SK-N-SH (cell line): ENCODE measurements at regions not wholly inside any gene's neighbourhood (a gene's known extent, or its start where the extent isn't known, plus 50 kb on each side); places are given as distances from the start of the nearest gene placed in this dataset.

Source experiments
- CTCF ChIA-PET: fragments of 300-600, 350-600 bp; formaldehyde crosslinking; extraction: SDS; loops from one replicate; lab custom pipeline; 2021; lab: Yijun Ruan, JAX
- POLR2A ChIA-PET: fragments of 350-600 bp; sonication (Branson Sonifier 250); formaldehyde crosslinking; extraction: SDS; loops from one replicate; lab custom pipeline; 2020; ENCODE audit warnings: antibody characterized with exemption, inconsistent platforms; lab: Yijun Ruan, JAX
- DNase-seq: peaks from one replicate; pipeline ENCODE4 v3.0.0; 2012
- H2AFZ ChIP-seq: fragments of 200-600 bp; sonication (generic); 2 replicates; pipeline ENCODE4 v1.8.1; 2016; ENCODE audit warnings: antibody characterized with exemption, mild to moderate bottlenecking, low read depth
- H3F3A ChIP-seq: fragments of 200-600 bp; sonication (generic); replicated peaks from 2 replicates; pipeline ENCODE3; 2016; ENCODE audit warnings: antibody characterized with exemption, mild to moderate bottlenecking; ENCODE audit not compliant: insufficient read depth
- H3K27ac ChIP-seq, 2 experiments: fragments of 200-500 bp in 1 of 2; fragments of 200-600 bp in 1 of 2; sonication (Bioruptor generic) in 1 of 2; sonication (generic), shearing (Covaris generic) in 1 of 2; 2 replicates each; pipeline versions ENCODE4 v1.5.1 to v1.6.1; 2014 to 2016; ENCODE audit warnings: low read depth in 2 of 2, inconsistent platforms in 1 of 2, low read length in 1 of 2, mild to moderate bottlenecking in 1 of 2, mixed read lengths in 1 of 2
- H3K27me3 ChIP-seq: fragments of 200-600 bp; sonication (generic), shearing (Covaris generic); 2 replicates; pipeline ENCODE4 v1.6.1; 2016; ENCODE audit warnings: mixed run types; ENCODE audit not compliant: insufficient read depth
- H3K36me3 ChIP-seq, 2 experiments: fragments of 200-500 bp in 1 of 2; fragments of 200-600 bp in 1 of 2; sonication (Bioruptor generic) in 1 of 2; sonication (generic) in 1 of 2; replicated peaks in 1 of 2; 2 replicates each; pipeline versions ENCODE3 to v1.5.1; 2014 to 2016; ENCODE audit warnings: low read length in 1 of 2, mild to moderate bottlenecking in 1 of 2; ENCODE audit not compliant: insufficient read depth in 2 of 2, control insufficient read depth in 1 of 2
- H3K4me1 ChIP-seq, 2 experiments: fragments of 200-500 bp in 1 of 2; fragments of 200-600 bp in 1 of 2; sonication (Bioruptor generic) in 1 of 2; sonication (generic), shearing (Covaris generic) in 1 of 2; 2 replicates each; pipeline versions ENCODE4 v1.5.1 to v1.6.1; 2014 to 2016; ENCODE audit warnings: low read depth in 1 of 2, low read length in 1 of 2, mixed run types in 1 of 2; ENCODE audit not compliant: insufficient read depth in 2 of 2, control insufficient read depth in 1 of 2
- H3K4me2 ChIP-seq: fragments of 200-600 bp; sonication (generic), shearing (Covaris generic); 2 replicates; pipeline ENCODE4 v1.6.1; 2017; ENCODE audit warnings: mixed run types
- H3K4me3 ChIP-seq, 2 experiments: fragments of 200-500 bp in 1 of 2; fragments of 200-600 bp in 1 of 2; sonication (Bioruptor generic) in 1 of 2; sonication (generic), shearing (Covaris generic) in 1 of 2; 2 replicates each; pipeline versions ENCODE4 v1.5.1 to v1.8.1; 2014 to 2016; ENCODE audit warnings: low read depth in 2 of 2, inconsistent platforms in 1 of 2, low read length in 1 of 2, mild to moderate bottlenecking in 1 of 2, mixed read lengths in 1 of 2, moderate library complexity in 1 of 2
- H3K79me2 ChIP-seq: fragments of 200-600 bp; sonication (generic); 2 replicates; pipeline ENCODE4 v1.8.1; 2017; ENCODE audit warnings: mild to moderate bottlenecking; ENCODE audit not compliant: insufficient read depth
- H3K9ac ChIP-seq: fragments of 200-600 bp; sonication (generic); 2 replicates; pipeline ENCODE4 v1.6.1; 2017; ENCODE audit warnings: mixed run types
- H3K9me2 ChIP-seq: fragments of 200-600 bp; sonication (generic); 2 replicates; pipeline ENCODE4 v1.6.1; 2017; ENCODE audit warnings: mixed run types
- H3K9me3 ChIP-seq: fragments of 200-600 bp; sonication (generic); 2 replicates; pipeline ENCODE4 v1.6.1; 2017; ENCODE audit warnings: mixed run types, mild to moderate bottlenecking, moderate library complexity
- H4K20me1 ChIP-seq: fragments of 200-600 bp; sonication (generic); 2 replicates; pipeline ENCODE4 v1.6.1; 2017; ENCODE audit warnings: mild to moderate bottlenecking, mixed run types; ENCODE audit not compliant: insufficient read depth
- ELF1 ChIP-seq: IDR thresholded peaks from 2 replicates; pipeline ENCODE4 v1.4.0; 2012
- EP300 ChIP-seq, 2 experiments: IDR thresholded peaks; 2 replicates each; pipeline versions ENCODE4 v1.4.0 to v1.6.1; 2012; ENCODE audit warnings: borderline replicate concordance in 1 of 2, low read depth in 1 of 2, low read length in 1 of 2
- MEF2A ChIP-seq: IDR thresholded peaks from 2 replicates; pipeline ENCODE4 v1.4.0; 2012; ENCODE audit warnings: low read depth, borderline replicate concordance
- POLR2AphosphoS5 ChIP-seq: IDR thresholded peaks from 2 replicates; pipeline ENCODE4 v1.6.1; 2012; ENCODE audit warnings: low read depth, low read length
- RFX5 ChIP-seq: IDR thresholded peaks from 2 replicates; pipeline ENCODE4 v1.6.1; 2012; ENCODE audit warnings: mild to moderate bottlenecking, improper control_type of control experiment, low read length
- RXRA ChIP-seq: IDR thresholded peaks from 2 replicates; pipeline ENCODE4 v1.4.0; 2012; ENCODE audit warnings: low read depth, mild to moderate bottlenecking, borderline replicate concordance
- SIN3A ChIP-seq: IDR thresholded peaks from 2 replicates; pipeline ENCODE4 v1.6.1; 2012; ENCODE audit warnings: low read depth, mild to moderate bottlenecking, low read length, moderate library complexity, borderline replicate concordance
- WGBS: methylation state at CpG from one replicate; pipeline ENCODE4 v1.1.6; 2017; ENCODE audit warnings: low lambda C conversion rate; 5-methylcytosine and 5-hydroxymethylcytosine counted together
- TF ChIP-seq, protein P1 (sequence below): IDR thresholded peaks from 2 replicates; pipeline ENCODE4 v1.4.0; 2012; ENCODE audit warnings: low read depth, borderline replicate concordance
- TF ChIP-seq, protein P2 (sequence below): fragments of 150-350 bp; IDR thresholded peaks from 2 replicates; pipeline ENCODE4 v1.6.1; 2017; ENCODE audit warnings: antibody characterized with exemption, low read length, low read depth, borderline replicate concordance

DNA sequence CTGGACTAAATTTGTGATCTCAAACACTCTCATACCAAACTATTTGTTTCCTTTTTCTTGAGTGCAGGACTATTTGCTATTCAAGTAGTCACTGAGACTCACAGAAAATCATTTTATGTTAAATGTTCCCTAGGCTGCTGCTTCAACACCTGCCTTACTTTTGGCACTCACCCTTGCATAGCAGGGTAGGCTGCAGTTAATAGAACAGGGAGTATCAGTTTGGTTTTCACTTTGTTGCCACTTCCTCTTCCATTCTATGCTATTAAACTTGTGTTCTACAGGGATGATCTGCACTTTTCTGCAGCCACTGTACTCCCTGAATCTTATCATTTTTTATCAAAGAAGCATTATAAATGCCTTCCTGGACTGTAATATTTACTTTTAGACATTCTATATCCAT is 148.7 kb upstream of the PRMT6 start:
- no peaks in the 10 kb centered on the region for H3F3A ChIP-seq
- H3K4me2 ChIP-seq: no peak overlapping the region
- no peaks in the 10 kb centered on the region for H4K20me1 ChIP-seq
- H2AFZ ChIP-seq: no peak overlapping the region
- H3K79me2 ChIP-seq: no peaks in the 10 kb centered on the region
- no peaks in the 10 kb centered on the region for H3K27me3 ChIP-seq
- H3K4me1 ChIP-seq: no peaks in the 10 kb centered on the region
- no peak overlapping the region for H3K27ac ChIP-seq
- H3K9me3 ChIP-seq: no peaks in the 10 kb centered on the region
- ChIA-PET POLR2A (no interaction called here), CTCF (no interaction called here)
- TF ChIP-seq, protein P1, sequence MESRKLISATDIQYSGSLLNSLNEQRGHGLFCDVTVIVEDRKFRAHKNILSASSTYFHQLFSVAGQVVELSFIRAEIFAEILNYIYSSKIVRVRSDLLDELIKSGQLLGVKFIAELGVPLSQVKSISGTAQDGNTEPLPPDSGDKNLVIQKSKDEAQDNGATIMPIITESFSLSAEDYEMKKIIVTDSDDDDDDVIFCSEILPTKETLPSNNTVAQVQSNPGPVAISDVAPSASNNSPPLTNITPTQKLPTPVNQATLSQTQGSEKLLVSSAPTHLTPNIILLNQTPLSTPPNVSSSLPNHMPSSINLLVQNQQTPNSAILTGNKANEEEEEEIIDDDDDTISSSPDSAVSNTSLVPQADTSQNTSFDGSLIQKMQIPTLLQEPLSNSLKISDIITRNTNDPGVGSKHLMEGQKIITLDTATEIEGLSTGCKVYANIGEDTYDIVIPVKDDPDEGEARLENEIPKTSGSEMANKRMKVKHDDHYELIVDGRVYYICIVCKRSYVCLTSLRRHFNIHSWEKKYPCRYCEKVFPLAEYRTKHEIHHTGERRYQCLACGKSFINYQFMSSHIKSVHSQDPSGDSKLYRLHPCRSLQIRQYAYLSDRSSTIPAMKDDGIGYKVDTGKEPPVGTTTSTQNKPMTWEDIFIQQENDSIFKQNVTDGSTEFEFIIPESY: no peak
- TF ChIP-seq MEF2A (no peak), ELF1 (no peak), RFX5 (no peak), EP300 (IDR thresholded peaks at IDR 0.05; ENCODE audit: borderline replicate concordance in 1 of 2, low read depth in 1 of 2, low read length in 1 of 2) (no peak), SIN3A (no peak), POLR2AphosphoS5 (no peak)
- no peak for DNase-seq
- H3K36me3 ChIP-seq: no peaks in the 10 kb centered on the region
- no peak overlapping the region for H3K4me3 ChIP-seq
- H3K9me2 ChIP-seq: no peaks in the 10 kb centered on the region
- H3K9ac ChIP-seq: no peak overlapping the region

DNA sequence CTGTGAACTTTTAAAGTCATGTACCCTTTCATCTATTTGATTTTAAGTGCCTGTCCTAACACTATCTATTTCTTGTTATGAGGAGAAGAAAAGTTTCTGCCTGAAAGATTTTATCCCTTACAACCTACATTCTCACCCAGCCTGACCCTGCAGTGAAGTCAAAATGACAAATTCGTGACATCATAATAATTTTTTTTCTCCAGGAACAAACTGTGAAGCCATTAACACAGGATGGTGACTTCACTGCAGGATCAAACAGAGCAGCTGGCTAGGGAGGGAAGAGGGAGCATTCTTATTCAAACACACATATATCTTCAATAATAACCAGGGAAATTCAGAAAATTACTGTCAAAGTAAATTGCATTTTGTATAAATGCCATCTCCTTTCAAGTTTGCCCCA is 147.8 kb upstream of the PRMT6 start:
- H3F3A ChIP-seq: no peaks in the 10 kb centered on the region
- no peak overlapping the region for H3K4me2 ChIP-seq
- H3K79me2 ChIP-seq: no peaks in the 10 kb centered on the region
- no peaks in the 10 kb centered on the region for H3K9me3 ChIP-seq
- no peak overlapping the region for H3K27ac ChIP-seq
- H3K4me3 ChIP-seq: no peak overlapping the region
- no peak for DNase-seq
- no peaks in the 10 kb centered on the region for H3K4me1 ChIP-seq
- no peaks in the 10 kb centered on the region for H3K9me2 ChIP-seq
- H3K9ac ChIP-seq: no peak overlapping the region
- no peaks in the 10 kb centered on the region for H3K27me3 ChIP-seq
- TF ChIP-seq RXRA (no peak), POLR2AphosphoS5 (no peak)
- TF ChIP-seq, protein P2, sequence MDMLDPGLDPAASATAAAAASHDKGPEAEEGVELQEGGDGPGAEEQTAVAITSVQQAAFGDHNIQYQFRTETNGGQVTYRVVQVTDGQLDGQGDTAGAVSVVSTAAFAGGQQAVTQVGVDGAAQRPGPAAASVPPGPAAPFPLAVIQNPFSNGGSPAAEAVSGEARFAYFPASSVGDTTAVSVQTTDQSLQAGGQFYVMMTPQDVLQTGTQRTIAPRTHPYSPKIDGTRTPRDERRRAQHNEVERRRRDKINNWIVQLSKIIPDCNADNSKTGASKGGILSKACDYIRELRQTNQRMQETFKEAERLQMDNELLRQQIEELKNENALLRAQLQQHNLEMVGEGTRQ: no peak
- ChIA-PET CTCF (no interaction called here), POLR2A (no interaction called here)
- no peak overlapping the region for H2AFZ ChIP-seq
- no peaks in the 10 kb centered on the region for H3K36me3 ChIP-seq
- no peaks in the 10 kb centered on the region for H4K20me1 ChIP-seq
- WGBS: 4% methylated on average over 1 of the region's 1 CpG

DNA sequence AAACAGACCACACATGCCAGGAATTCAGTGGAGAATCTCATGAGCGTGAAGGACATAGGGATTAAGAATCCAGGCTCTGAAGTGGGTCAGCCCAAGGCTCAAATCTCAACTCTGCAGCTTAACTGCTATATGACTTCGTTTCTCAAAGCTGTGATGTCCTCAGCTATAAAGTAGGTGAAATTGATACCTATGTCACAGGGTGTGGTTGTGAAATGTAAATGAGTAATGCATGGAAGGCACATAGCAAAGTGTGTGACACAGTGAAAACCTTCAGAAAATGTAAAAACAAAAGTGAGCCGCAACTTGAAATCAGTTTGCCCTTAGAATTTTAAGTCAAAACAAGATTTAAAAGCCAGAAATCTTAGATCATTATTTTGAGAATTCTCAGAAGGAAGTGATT is 145.7 kb upstream of the PRMT6 start:
- H3K4me1 ChIP-seq: no peaks in the 10 kb centered on the region
- DNase-seq: no peak
- no peaks in the 10 kb centered on the region for H3K79me2 ChIP-seq
- H3K36me3 ChIP-seq: no peaks in the 10 kb centered on the region
- H3K4me2 ChIP-seq: no peak overlapping the region
- no peaks in the 10 kb centered on the region for H3K9me3 ChIP-seq
- 44% methylated on average over 3 of the region's 3 CpGs for WGBS
- no peaks in the 10 kb centered on the region for H3K9me2 ChIP-seq
- no peak overlapping the region for H3K9ac ChIP-seq
- no peaks in the 10 kb centered on the region for H4K20me1 ChIP-seq
- H3F3A ChIP-seq: no peaks in the 10 kb centered on the region
- H3K27me3 ChIP-seq: no peaks in the 10 kb centered on the region
- ChIA-PET POLR2A (no interaction called here), CTCF (no interaction called here)
- H3K27ac ChIP-seq: no peak overlapping the region
- no peak overlapping the region for H3K4me3 ChIP-seq
- no peak overlapping the region for H2AFZ ChIP-seq
- TF ChIP-seq, protein P2: no peak
